BE2C (cell line): ENCODE measurements at regions not wholly inside any gene's neighbourhood (a gene's known extent, or its start where the extent isn't known, plus 50 kb on each side); places are given as distances from the start of the nearest gene placed in this dataset.

Source experiments
- DNase-seq: peaks from one replicate; pipeline ENCODE4 v3.0.0-alpha.2; 2020
- H3K27me3 ChIP-seq: fragments of 250-450 bp; sonication (Bioruptor Pico); 2 replicates; pipeline ENCODE4 v1.5.1; 2020; ENCODE audit warnings: mild to moderate bottlenecking
- H3K36me3 ChIP-seq: fragments of 250-450 bp; sonication (Bioruptor Pico); 2 replicates; pipeline ENCODE4 v1.5.1; 2020; ENCODE audit warnings: mild to moderate bottlenecking
- H3K4me1 ChIP-seq: fragments of 250-450 bp; sonication (Bioruptor Pico); 2 replicates; pipeline ENCODE4 v1.5.1; 2020
- H3K4me3 ChIP-seq: 2 replicates; pipeline ENCODE4 v1.5.1; 2011; ENCODE audit warnings: low read depth, low read length
- H3K9me3 ChIP-seq: fragments of 250-450 bp; sonication (Bioruptor Pico); 2 replicates; pipeline ENCODE4 v1.5.1; 2020
- CTCF ChIP-seq: IDR thresholded peaks from 2 replicates; pipeline ENCODE4 v1.5.1; 2012; ENCODE audit warnings: mild to moderate bottlenecking, low read depth, low read length

GRCh38 chr10:128498746-128499145 is 372.5 kb upstream of the MKI67 start:
- no peaks in the 10 kb centered on the region for H3K4me1 ChIP-seq
- H3K4me3 ChIP-seq, result no peak overlapping the region
- H3K36me3 ChIP-seq, result no peaks in the 10 kb centered on the region
- no peaks in the 10 kb centered on the region for H3K9me3 ChIP-seq
- DNase-seq, result no peak
- no peak for TF ChIP-seq CTCF
- H3K27me3 ChIP-seq, result no peaks in the 10 kb centered on the region

GRCh38 chr10:128499486-128499885 is 373.3 kb upstream of the MKI67 start:
- Histone ChIP-seq H3K9me3 (no peaks in the 10 kb centered on the region), H3K36me3 (no peaks in the 10 kb centered on the region), H3K27me3 (no peaks in the 10 kb centered on the region), H3K4me1 (no peaks in the 10 kb centered on the region), H3K4me3 (no peak overlapping the region)
- no peak for DNase-seq
- TF ChIP-seq CTCF, result no peak

- Histone ChIP-seq H3K4me3 (no peak overlapping the region), H3K36me3 (no peaks in the 10 kb centered on the region), H3K27me3 (no peaks in the 10 kb centered on the region), H3K9me3 (no peaks in the 10 kb centered on the region), H3K4me1 (no peaks in the 10 kb centered on the region)
- DNase-seq, result no peak
- TF ChIP-seq CTCF, result no peak
Observed at GRCh38 chr10:128499956-128500355, 373.7 kb upstream of the MKI67 start.

- H3K9me3 ChIP-seq, result no peaks in the 10 kb centered on the region
Observed at GRCh38 chr10:128500642-128501041, 374.4 kb upstream of the MKI67 start.

GRCh38 chr10:128505346-128505745 is 379.1 kb upstream of the MKI67 start:
- no peaks in the 10 kb centered on the region for H3K9me3 ChIP-seq
- no peaks in the 10 kb centered on the region for H3K36me3 ChIP-seq
- no peaks in the 10 kb centered on the region for H3K27me3 ChIP-seq
- no peaks in the 10 kb centered on the region for H3K4me1 ChIP-seq
- no peak for DNase-seq
- no peak for TF ChIP-seq CTCF
- no peak overlapping the region for H3K4me3 ChIP-seq

More at GRCh38 chr10:128500642-128501041, 374.4 kb upstream of the MKI67 start:
- no peak for TF ChIP-seq CTCF
- DNase-seq, result no peak
- Histone ChIP-seq H3K4me1 (no peaks in the 10 kb centered on the region), H3K27me3 (no peaks in the 10 kb centered on the region), H3K4me3 (no peak overlapping the region), H3K36me3 (no peaks in the 10 kb centered on the region)

GRCh38 chr10:128506423-128506822 is 380.2 kb upstream of the MKI67 start:
- no peak for TF ChIP-seq CTCF
- Histone ChIP-seq H3K4me1 (no peaks in the 10 kb centered on the region), H3K36me3 (no peaks in the 10 kb centered on the region), H3K27me3 (no peaks in the 10 kb centered on the region), H3K4me3 (no peak overlapping the region), H3K9me3 (no peaks in the 10 kb centered on the region)
- no peak for DNase-seq
